ENCODE measurements at regions not wholly inside any gene's neighbourhood (a gene's known extent, or its start where the extent isn't known, plus 50 kb on each side); places are given as distances from the start of the nearest gene placed in this dataset.
"Not testable (repeated sequence)": the region's sequence is repeated elsewhere in the genome, so short reads cannot be mapped to it uniquely, and the experiment has no call there.

DNA sequence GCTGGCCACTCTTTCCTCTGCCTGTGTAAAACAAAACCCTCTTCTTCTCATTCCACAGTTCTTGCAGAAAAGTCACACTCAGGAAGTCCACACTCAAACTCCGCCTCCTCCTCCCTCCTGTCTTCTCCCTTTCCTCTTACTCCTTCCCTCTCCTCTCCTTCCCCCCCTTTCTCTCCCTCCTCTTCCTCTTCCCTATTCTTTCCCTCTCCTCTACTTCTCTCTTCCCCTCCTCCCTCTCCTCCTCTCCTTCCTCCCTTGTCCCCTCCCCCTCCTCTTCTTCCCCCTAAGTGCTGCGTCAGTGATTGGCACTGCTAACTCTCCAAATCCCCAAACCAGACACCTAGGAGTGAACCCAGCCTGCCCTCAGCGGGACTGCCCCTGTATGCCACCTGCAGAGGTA lies 67.0 kb downstream of the ZNF467 start:
- 77% methylated on average over 3 of the region's 3 CpGs for WGBS
- H3K4me1 ChIP-seq (replicated peaks): no peaks in the 10 kb centered on the region
- no peak overlapping the region for H3K27ac ChIP-seq
- no peak overlapping the region for H3K4me3 ChIP-seq
- no peaks in the 10 kb centered on the region for H3K27me3 ChIP-seq (replicated peaks; ENCODE audit: insufficient read depth)
- TF ChIP-seq, protein P1, sequence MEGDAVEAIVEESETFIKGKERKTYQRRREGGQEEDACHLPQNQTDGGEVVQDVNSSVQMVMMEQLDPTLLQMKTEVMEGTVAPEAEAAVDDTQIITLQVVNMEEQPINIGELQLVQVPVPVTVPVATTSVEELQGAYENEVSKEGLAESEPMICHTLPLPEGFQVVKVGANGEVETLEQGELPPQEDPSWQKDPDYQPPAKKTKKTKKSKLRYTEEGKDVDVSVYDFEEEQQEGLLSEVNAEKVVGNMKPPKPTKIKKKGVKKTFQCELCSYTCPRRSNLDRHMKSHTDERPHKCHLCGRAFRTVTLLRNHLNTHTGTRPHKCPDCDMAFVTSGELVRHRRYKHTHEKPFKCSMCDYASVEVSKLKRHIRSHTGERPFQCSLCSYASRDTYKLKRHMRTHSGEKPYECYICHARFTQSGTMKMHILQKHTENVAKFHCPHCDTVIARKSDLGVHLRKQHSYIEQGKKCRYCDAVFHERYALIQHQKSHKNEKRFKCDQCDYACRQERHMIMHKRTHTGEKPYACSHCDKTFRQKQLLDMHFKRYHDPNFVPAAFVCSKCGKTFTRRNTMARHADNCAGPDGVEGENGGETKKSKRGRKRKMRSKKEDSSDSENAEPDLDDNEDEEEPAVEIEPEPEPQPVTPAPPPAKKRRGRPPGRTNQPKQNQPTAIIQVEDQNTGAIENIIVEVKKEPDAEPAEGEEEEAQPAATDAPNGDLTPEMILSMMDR (IDR thresholded peaks at IDR 0.05): no peak
- no peaks in the 10 kb centered on the region for H3K36me3 ChIP-seq
- no peaks in the 10 kb centered on the region for H3K9me3 ChIP-seq
- DNase-seq (ENCODE audit: low spot score): no peak
- intact Hi-C loops (cut with DNase I): no loop called here

DNA sequence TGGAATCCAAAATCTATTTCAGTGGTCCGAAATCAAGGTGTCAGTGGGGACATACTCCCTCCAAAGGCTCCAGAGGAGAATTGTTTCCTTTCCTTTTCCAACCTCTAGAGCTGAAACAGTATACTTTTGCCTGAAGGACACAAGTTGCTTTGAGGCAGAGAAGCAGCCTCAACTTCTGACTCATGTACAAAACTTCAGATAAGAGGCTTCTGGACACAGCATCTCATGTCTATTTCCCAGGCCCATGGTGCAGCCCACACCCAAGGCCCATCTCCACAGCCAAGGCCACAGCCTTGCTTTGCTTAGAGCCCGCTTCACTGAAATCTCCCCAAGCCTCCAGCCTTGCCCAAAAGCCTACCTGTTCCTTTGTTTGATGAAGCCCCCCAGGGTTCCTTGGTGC lies 68.9 kb downstream of the ZNF467 start:
- no peaks in the 10 kb centered on the region for H3K36me3 ChIP-seq
- TF ChIP-seq POLR2AphosphoS5 (IDR thresholded peaks at IDR 0.05) (no peak), POLR2A (IDR thresholded peaks at IDR 0.05) (no peak)
- TF ChIP-seq, protein P1 (IDR thresholded peaks at IDR 0.05): no peak
- WGBS: 77% methylated on average over 2 of the region's 2 CpGs
- intact Hi-C loops (cut with DNase I): no loop called here
- H3K9me3 ChIP-seq: no peaks in the 10 kb centered on the region
- H3K4me3 ChIP-seq: no peak overlapping the region
- no peaks in the 10 kb centered on the region for H3K4me1 ChIP-seq (replicated peaks)
- H3K27me3 ChIP-seq (replicated peaks; ENCODE audit: insufficient read depth): no peaks in the 10 kb centered on the region
- no peak for DNase-seq (ENCODE audit: low spot score)
- H3K27ac ChIP-seq: no peak overlapping the region

DNA sequence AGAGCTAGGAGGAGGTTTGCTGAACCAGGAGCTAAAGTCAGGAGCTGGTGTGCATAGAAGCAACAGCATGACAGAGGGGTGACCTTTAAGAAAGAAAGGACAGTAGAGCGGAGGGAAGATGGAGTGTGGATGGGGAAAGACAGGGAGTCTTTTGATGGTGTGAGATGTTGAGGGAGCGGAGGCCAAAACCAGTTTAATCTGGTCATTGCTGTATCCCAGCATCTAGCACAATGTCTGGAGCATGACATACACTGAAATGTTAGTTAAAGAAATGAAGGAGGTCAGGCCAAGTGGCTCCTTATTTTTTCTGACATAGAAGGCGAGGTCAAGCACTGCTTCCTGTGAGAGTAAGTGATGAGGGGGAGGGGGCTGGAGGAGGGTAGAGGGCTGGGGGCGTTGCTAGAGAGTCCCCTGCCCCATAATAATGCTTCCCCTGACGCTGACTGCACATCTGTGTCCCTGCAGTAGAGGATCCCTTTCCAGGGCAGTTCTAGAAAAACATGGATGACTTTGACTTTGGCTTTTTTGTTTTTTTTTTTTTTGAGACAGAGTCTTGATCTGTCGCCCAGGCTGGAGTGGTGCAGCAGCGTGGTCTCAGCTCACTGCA lies 70.2 kb downstream of the ZNF467 start:
- Histone ChIP-seq H3K9me3 (no peaks in the 10 kb centered on the region), H3K27me3 (replicated peaks; ENCODE audit: insufficient read depth) (no peaks in the 10 kb centered on the region), H3K36me3 (no peaks in the 10 kb centered on the region), H3K27ac (no peak overlapping the region), H3K4me3 (no peak overlapping the region), H3K4me1 (replicated peaks) (no peaks in the 10 kb centered on the region)
- WGBS: 83% methylated on average over 7 of the region's 7 CpGs
- intact Hi-C loops (cut with DNase I): no loop called here
- DNase-seq (ENCODE audit: low spot score): no peak
- TF ChIP-seq, protein P1 (IDR thresholded peaks at IDR 0.05): no peak
- TF ChIP-seq POLR2AphosphoS5 (IDR thresholded peaks at IDR 0.05): no peak
- no peak for TF ChIP-seq POLR2A (IDR thresholded peaks at IDR 0.05)

DNA sequence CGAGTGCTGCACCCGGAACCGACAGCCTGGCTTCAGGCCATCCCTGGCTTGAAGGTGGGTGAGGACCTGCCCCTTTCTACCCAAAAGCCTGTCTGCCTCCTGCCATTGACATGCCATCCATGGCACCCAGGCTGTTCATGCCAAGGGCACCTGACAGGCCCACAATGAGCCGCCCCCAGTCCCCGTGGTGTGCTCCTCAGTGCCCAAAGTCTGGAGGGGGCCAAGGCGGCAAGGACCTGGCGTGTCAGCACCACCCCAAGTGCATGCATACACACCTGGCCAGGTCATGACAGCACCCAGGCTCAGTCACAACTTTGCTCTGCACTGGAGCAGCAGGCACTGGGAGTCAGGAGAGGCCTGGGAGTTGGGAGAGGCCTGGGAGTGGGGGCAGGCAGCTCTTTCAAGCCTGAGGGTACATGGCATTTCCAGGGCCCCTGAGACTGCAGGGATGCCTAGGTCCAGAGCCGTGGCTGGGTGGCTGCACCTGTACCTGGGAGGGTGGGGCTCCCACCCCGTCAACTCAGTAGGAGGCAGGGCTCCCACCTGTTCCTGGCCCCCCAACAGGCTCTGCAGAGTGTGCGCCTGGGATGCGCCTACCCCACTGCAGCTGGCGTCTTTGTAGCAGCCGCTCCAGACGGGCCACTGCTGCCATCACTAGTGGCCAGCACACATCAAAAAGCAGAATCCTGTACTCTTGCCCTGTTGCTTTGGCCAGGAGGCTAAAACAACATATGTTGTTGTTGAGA lies 71.7 kb downstream of the ZNF467 start:
- H3K4me3 ChIP-seq: no peak overlapping the region
- H3K36me3 ChIP-seq: no peaks in the 10 kb centered on the region
- DNase-seq (ENCODE audit: low spot score): no peak
- H3K4me1 ChIP-seq (replicated peaks): no peaks in the 10 kb centered on the region
- TF ChIP-seq, protein P1 (IDR thresholded peaks at IDR 0.05): no peak
- TF ChIP-seq POLR2AphosphoS5 (IDR thresholded peaks at IDR 0.05) (no peak), POLR2A (IDR thresholded peaks at IDR 0.05) (no peak)
- no peaks in the 10 kb centered on the region for H3K27me3 ChIP-seq (replicated peaks; ENCODE audit: insufficient read depth)
- intact Hi-C loops (cut with DNase I): no loop called here
- 96% methylated on average over 12 of the region's 14 CpGs for WGBS
- no peak overlapping the region for H3K27ac ChIP-seq
- H3K9me3 ChIP-seq: no peaks in the 10 kb centered on the region

DNA sequence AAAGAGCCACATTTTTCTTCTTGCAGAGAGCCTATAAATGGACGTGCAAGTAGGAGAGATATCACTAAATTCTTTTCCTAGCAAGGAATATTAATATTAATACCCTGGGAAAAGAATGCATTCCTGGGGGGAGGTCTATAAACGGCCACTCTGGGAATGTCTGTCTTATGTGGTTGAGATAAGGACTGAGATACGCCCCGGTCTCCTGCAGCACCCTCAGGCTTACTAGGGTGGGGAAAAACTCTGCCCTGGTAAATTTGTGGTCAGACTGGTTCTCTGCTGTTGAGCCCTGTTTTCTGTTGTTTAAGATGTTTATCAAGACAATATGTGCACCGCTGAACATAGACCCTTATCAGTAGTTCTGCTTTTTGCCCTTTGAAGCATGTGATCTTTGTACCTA lies 75.6 kb downstream of the ZNF467 start:
- H3K4me3 ChIP-seq; H3K27me3 ChIP-seq (replicated peaks; ENCODE audit: insufficient read depth); DNase-seq (ENCODE audit: low spot score); H3K4me1 ChIP-seq (replicated peaks); H3K36me3 ChIP-seq; H3K9me3 ChIP-seq; intact Hi-C loops (cut with DNase I); H3K27ac ChIP-seq: not testable (repeated sequence)
- WGBS: 77% methylated on average over 5 of the region's 5 CpGs

All from prostate gland (tissue), 2 donors.